HG02678 (cell line): ENCODE measurements at regions not wholly inside any gene's neighbourhood (a gene's known extent, or its start where the extent isn't known, plus 50 kb on each side); places are given as distances from the start of the nearest gene placed in this dataset.

ENCODE experiments used
- ATAC-seq: cut with Tn5 transposase; IDR thresholded peaks from one replicate; pipeline ENCODE4 v1.9.1; 2021; ENCODE audit warnings: mild to moderate bottlenecking, moderate library complexity; ENCODE audit not compliant: unreplicated experiment

GRCh38 chr11:19597876-19598275, 114.8 kb upstream of the NAV2 start:
- no peak for ATAC-seq

- ATAC-seq: no peak
Measured at GRCh38 chr11:19597206-19597605, 115.4 kb upstream of the NAV2 start.

GRCh38 chr11:19595840-19596751, 116.5 kb upstream of the NAV2 start:
- ATAC-seq: no peak

- no peak for ATAC-seq
Measured at GRCh38 chr11:19595499-19595839, 117.2 kb upstream of the NAV2 start.

- no peak for ATAC-seq
Measured at GRCh38 chr11:19594326-19594725, 118.3 kb upstream of the NAV2 start.

GRCh38 chr11:19592842-19593241, 119.8 kb upstream of the NAV2 start:
- no peak for ATAC-seq

- no peak for ATAC-seq
Measured at GRCh38 chr11:19589567-19590260, 122.9 kb upstream of the NAV2 start.

- no peak for ATAC-seq
Measured at GRCh38 chr11:19587979-19588378, 124.7 kb upstream of the NAV2 start.

GRCh38 chr11:19580646-19581045, 132.0 kb upstream of the NAV2 start:
- no peak for ATAC-seq

- ATAC-seq: no peak
Measured at GRCh38 chr11:19579957-19580356, 132.7 kb upstream of the NAV2 start.

GRCh38 chr11:19578871-19579270, 133.8 kb upstream of the NAV2 start:
- ATAC-seq: no peak

GRCh38 chr11:19577976-19578619, 134.5 kb upstream of the NAV2 start:
- no peak for ATAC-seq

- ATAC-seq: no peak
Measured at GRCh38 chr11:19577391-19577975, 135.2 kb upstream of the NAV2 start.

- no peak for ATAC-seq
Measured at GRCh38 chr11:19576903-19577302, 135.7 kb upstream of the NAV2 start.

- no peak for ATAC-seq
Measured at GRCh38 chr11:19576054-19576453, 136.6 kb upstream of the NAV2 start.

GRCh38 chr11:19574916-19575315, 137.7 kb upstream of the NAV2 start:
- ATAC-seq: no peak

- ATAC-seq: no peak
Measured at GRCh38 chr11:19573666-19574065, 139.0 kb upstream of the NAV2 start.

GRCh38 chr11:19571906-19572305, 140.7 kb upstream of the NAV2 start:
- no peak for ATAC-seq

GRCh38 chr11:19570889-19571288, 141.7 kb upstream of the NAV2 start:
- ATAC-seq: no peak

- no peak for ATAC-seq
Measured at GRCh38 chr11:19567996-19568395, 144.6 kb upstream of the NAV2 start.

- no peak for ATAC-seq
Measured at GRCh38 chr11:19566583-19567379, 145.9 kb upstream of the NAV2 start.
